ENCODE measurements at regions not wholly inside any gene's neighbourhood (a gene's known extent, or its start where the extent isn't known, plus 50 kb on each side); places are given as distances from the start of the nearest gene placed in this dataset.

DNA sequence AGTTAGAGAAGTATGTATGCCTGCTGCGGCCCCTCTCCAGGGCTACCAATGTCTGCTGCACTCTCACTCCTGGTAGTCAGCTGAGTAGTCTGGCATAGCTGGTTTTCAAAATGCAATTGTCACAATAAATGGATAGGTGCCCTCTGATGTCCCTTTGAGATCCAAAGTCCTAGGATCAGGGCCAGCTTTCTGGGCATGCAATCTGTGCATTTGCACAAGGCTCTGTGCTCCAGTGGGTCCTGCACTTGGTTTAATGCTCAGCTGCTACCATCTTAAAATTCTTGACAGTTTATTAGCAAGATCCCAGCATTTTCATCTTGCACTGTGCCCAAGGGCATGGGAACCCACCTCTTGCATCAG is 233.8 kb downstream of the LTN1 start:
- Histone ChIP-seq H3K36me3 (ENCODE audit: control insufficient read depth in 5 of 5, insufficient read depth in 5 of 5, low read length in 5 of 5) (no peaks in the 10 kb centered on the region), H3K4me3 (ENCODE audit: low read depth in 1 of 5, low read length in 5 of 5) (no peak overlapping the region), H3K27me3 (ENCODE audit: control insufficient read depth in 5 of 5, insufficient read depth in 4 of 5, low read length in 5 of 5) (no peaks in the 10 kb centered on the region), H3K9me3 (ENCODE audit: control insufficient read depth in 5 of 5, low read length in 5 of 5) (no peaks in the 10 kb centered on the region), H3K27ac (ENCODE audit: low read depth, low read length) (no peak overlapping the region), H3K9ac (ENCODE audit: low read length in 5 of 5) (no peak overlapping the region), H3K4me1 (ENCODE audit: control insufficient read depth in 5 of 5, insufficient read depth in 5 of 5, low read length in 5 of 5) (peaks cover 0 to 17% (median 10%) of the 10 kb centered on the region in 5 donors)

DNA sequence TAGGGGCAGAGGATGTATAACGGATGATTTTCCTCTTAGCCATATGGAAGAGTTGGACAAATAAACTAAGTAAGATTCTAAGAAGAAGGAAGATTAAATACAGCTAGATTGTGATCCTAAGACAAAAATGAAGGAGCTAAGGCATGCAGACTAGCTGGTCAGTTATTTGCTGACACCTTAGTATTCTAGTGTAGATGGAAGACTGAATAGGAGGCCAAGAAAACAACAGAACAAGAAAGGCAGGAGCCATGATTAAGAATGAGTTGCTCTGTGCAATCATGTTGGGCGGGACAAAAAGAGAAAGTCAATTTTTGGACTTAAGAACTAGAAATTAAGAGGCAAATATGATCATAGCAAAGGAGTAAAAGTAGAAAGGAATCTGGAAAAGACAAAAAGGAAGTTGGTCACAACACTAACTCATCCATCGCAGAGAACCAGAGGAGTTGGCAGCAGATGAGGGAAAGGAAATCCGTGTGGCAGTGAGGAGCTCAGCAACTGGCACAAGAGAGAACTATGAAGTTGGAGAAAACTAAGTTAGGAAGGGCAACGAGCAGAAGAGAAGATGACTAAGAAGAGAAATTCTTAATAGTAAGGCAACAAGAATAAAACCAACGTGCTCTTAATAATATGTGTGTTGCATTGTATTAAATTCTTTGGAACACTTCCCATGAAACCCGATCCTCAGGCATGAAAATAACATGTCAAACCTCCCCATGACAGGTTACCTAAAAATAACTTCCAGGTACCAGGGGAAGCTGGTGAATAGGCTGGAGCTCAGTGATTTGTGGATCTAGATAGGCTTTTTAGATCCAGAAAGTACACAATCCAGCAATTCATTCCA is 234.4 kb downstream of the LTN1 start:
- Histone ChIP-seq H3K36me3 (ENCODE audit: control insufficient read depth in 5 of 5, insufficient read depth in 5 of 5, low read length in 5 of 5) (no peaks in the 10 kb centered on the region), H3K4me1 (ENCODE audit: control insufficient read depth in 5 of 5, insufficient read depth in 5 of 5, low read length in 5 of 5) (peaks cover 0 to 22% (median 10%) of the 10 kb centered on the region in 5 donors), H3K27me3 (ENCODE audit: control insufficient read depth in 5 of 5, insufficient read depth in 4 of 5, low read length in 5 of 5) (no peaks in the 10 kb centered on the region), H3K4me3 (ENCODE audit: low read depth in 1 of 5, low read length in 5 of 5) (no peak overlapping the region), H3K27ac (ENCODE audit: low read depth, low read length) (no peak overlapping the region), H3K9me3 (ENCODE audit: control insufficient read depth in 5 of 5, low read length in 5 of 5) (no peaks in the 10 kb centered on the region), H3K9ac (ENCODE audit: low read length in 5 of 5) (no peak overlapping the region)

DNA sequence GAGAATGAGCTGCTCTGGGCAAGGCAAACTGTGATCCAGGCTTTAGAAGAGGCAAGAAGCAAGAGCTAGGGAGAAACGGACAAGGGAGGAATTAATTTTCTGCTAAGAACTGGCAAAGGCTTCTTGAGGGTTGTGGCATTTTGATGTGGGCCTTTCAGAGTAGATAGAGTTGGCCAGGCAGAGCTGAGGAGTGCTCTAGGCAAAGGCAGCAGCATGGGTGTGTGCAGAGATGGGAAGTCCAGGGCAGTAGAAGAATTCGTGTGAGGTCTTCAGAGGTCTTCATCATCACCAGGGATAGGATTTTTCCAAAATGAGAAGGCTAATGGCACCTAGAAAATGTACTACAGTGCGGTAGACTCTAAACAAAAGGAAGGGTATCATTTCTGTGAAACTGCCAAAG is 237.8 kb downstream of the LTN1 start:
- Histone ChIP-seq H3K4me3 (ENCODE audit: low read depth in 1 of 5, low read length in 5 of 5) (no peak overlapping the region), H3K36me3 (ENCODE audit: control insufficient read depth in 5 of 5, insufficient read depth in 5 of 5, low read length in 5 of 5) (no peaks in the 10 kb centered on the region), H3K9me3 (ENCODE audit: control insufficient read depth in 5 of 5, low read length in 5 of 5) (no peaks in the 10 kb centered on the region), H3K27me3 (ENCODE audit: control insufficient read depth in 5 of 5, insufficient read depth in 4 of 5, low read length in 5 of 5) (no peaks in the 10 kb centered on the region), H3K4me1 (ENCODE audit: control insufficient read depth in 5 of 5, insufficient read depth in 5 of 5, low read length in 5 of 5) (peaks cover 0 to 22% (median 10%) of the 10 kb centered on the region in 5 donors), H3K9ac (ENCODE audit: low read length in 5 of 5) (no peak overlapping the region), H3K27ac (ENCODE audit: low read depth, low read length) (no peak overlapping the region)

DNA sequence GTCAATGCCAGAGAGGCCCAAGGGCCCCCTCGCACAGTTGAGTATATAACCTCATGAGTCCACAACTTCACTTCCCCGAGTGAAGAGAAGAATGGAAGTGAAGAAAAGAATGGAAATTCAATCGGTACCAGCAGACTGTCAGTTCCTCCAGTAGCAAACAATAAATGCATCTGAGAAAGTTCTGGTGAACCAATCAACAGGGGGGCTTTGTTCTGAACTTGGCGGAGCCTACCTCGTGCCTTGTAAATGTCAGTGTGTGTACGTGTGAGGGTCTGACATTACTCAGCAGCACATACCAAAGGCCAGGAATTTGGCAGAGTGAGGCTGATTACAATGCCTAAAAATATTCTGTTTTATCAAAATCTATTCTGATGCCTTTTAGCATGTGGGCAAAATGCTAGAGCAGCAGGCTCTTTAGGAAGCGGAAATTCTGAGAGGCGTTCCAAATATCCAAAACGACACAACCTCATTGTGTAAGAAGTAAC is 238.5 kb downstream of the LTN1 start:
- Histone ChIP-seq H3K9me3 (ENCODE audit: control insufficient read depth in 5 of 5, low read length in 5 of 5) (no peaks in the 10 kb centered on the region), H3K36me3 (ENCODE audit: control insufficient read depth in 5 of 5, insufficient read depth in 5 of 5, low read length in 5 of 5) (no peaks in the 10 kb centered on the region), H3K9ac (ENCODE audit: low read length in 5 of 5) (no peak overlapping the region), H3K27me3 (ENCODE audit: control insufficient read depth in 5 of 5, insufficient read depth in 4 of 5, low read length in 5 of 5) (no peaks in the 10 kb centered on the region), H3K4me3 (ENCODE audit: low read depth in 1 of 5, low read length in 5 of 5) (no peak overlapping the region), H3K4me1 (ENCODE audit: control insufficient read depth in 5 of 5, insufficient read depth in 5 of 5, low read length in 5 of 5) (peaks cover 0 to 22% (median 10%) of the 10 kb centered on the region in 5 donors), H3K27ac (ENCODE audit: low read depth, low read length) (peak overlapping the region; percentile 43)

DNA sequence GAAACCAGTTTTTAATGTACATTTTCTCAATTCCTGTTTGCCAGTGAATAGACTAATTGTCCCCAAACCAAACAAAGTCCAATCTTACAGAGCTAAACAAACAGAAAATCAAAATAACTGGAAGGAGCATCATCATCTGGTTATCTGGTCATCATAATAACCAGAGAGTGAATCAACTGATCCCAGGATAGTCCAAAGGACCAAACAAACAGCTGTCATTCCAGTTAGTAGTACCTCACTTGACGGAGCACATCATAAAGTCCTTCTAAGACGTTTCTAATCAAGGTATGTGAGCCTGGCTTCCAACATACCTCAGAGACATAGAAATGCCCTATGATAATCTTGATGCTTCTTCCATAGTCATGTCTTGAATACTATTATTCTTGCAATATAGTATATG is 240.5 kb downstream of the LTN1 start:
- H3K4me1 ChIP-seq (ENCODE audit: control insufficient read depth in 5 of 5, insufficient read depth in 5 of 5, low read length in 5 of 5): peaks cover 0 to 27% (median 10%) of the 10 kb centered on the region in 5 donors
- H3K9ac ChIP-seq (ENCODE audit: low read length in 5 of 5): no peak overlapping the region
- no peaks in the 10 kb centered on the region for H3K9me3 ChIP-seq (ENCODE audit: control insufficient read depth in 5 of 5, low read length in 5 of 5)
- no peaks in the 10 kb centered on the region for H3K36me3 ChIP-seq (ENCODE audit: control insufficient read depth in 5 of 5, insufficient read depth in 5 of 5, low read length in 5 of 5)
- H3K27me3 ChIP-seq (ENCODE audit: control insufficient read depth in 5 of 5, insufficient read depth in 4 of 5, low read length in 5 of 5): no peaks in the 10 kb centered on the region
- no peak overlapping the region for H3K4me3 ChIP-seq (ENCODE audit: low read depth in 1 of 5, low read length in 5 of 5)
- no peak overlapping the region for H3K27ac ChIP-seq (ENCODE audit: low read depth, low read length)

DNA sequence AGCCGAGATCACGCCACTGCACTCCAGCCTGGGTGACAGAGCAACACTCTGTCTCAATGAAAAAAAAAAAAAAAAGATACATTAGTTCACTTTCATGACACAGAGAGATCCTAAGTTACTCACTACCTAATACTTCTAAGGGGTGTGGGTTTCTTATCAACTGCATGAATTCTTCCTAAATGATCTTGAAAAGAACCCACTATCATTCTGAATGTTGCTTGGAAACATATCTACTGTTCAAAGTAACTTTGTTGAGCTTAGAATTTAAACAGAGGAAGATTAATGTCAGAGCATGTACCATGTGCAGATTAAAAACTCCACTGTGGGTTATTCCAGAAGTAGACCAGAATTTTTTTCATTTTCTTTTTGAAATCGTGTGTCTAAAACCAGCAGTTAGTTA is 241.5 kb downstream of the LTN1 start:
- Histone ChIP-seq H3K9ac (ENCODE audit: low read length in 5 of 5) (no peak overlapping the region), H3K4me1 (ENCODE audit: control insufficient read depth in 5 of 5, insufficient read depth in 5 of 5, low read length in 5 of 5) (peaks cover 0 to 27% (median 10%) of the 10 kb centered on the region in 5 donors), H3K27ac (ENCODE audit: low read depth, low read length) (no peak overlapping the region), H3K4me3 (ENCODE audit: low read depth in 1 of 5, low read length in 5 of 5) (no peak overlapping the region), H3K9me3 (ENCODE audit: control insufficient read depth in 5 of 5, low read length in 5 of 5) (no peaks in the 10 kb centered on the region), H3K36me3 (ENCODE audit: control insufficient read depth in 5 of 5, insufficient read depth in 5 of 5, low read length in 5 of 5) (no peaks in the 10 kb centered on the region), H3K27me3 (ENCODE audit: control insufficient read depth in 5 of 5, insufficient read depth in 4 of 5, low read length in 5 of 5) (no peaks in the 10 kb centered on the region)

DNA sequence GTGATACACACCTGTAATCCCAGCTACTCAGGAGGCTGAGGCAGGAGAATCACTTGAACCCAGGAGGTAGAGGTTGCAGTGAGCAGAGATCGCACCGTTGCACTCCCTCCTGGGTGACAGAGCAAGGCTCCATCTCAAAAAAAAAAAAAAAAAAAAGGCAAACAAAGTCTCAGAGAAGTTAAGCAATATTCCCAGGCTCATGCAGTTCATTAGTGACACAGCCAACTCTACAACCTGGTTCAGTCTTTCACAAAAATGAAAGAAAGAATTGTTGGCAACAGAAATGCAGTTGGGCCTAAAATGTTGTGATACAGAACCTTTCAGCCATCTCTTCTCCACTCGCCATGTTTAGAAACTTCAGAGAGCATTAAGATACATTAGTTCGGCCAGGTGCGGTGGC is 242.1 kb downstream of the LTN1 start:
- Histone ChIP-seq H3K4me3 (ENCODE audit: low read depth in 1 of 5, low read length in 5 of 5) (no peak overlapping the region), H3K4me1 (ENCODE audit: control insufficient read depth in 5 of 5, insufficient read depth in 5 of 5, low read length in 5 of 5) (peaks cover under 1 to 30% (median 10%) of the 10 kb centered on the region in 5 donors), H3K27ac (ENCODE audit: low read depth, low read length) (no peak overlapping the region)

DNA sequence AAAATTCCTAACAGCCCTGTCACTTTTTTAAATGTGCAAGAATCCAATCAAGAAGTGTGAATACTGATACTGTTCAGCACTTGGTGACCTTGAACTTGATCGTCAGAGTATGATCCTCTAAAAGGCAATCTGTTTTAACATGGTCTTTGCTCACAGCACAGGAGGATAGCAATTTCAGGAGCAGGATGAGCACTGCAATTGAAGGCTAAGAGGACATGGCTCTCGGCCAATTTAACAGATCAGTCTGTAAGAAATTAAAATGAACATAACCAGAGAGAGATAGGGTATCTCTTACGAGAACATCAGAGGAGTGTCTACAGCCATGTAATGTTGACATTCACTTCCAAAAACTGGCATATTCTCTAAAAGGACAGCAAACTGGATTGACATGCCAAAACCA is 243.1 kb downstream of the LTN1 start:
- Histone ChIP-seq H3K9ac (ENCODE audit: low read length in 5 of 5) (no peak overlapping the region), H3K4me3 (ENCODE audit: low read depth in 1 of 5, low read length in 5 of 5) (no peak overlapping the region), H3K36me3 (ENCODE audit: control insufficient read depth in 5 of 5, insufficient read depth in 5 of 5, low read length in 5 of 5) (no peaks in the 10 kb centered on the region), H3K27ac (ENCODE audit: low read depth, low read length) (no peak overlapping the region), H3K27me3 (ENCODE audit: control insufficient read depth in 5 of 5, insufficient read depth in 4 of 5, low read length in 5 of 5) (no peaks in the 10 kb centered on the region), H3K9me3 (ENCODE audit: control insufficient read depth in 5 of 5, low read length in 5 of 5) (no peaks in the 10 kb centered on the region), H3K4me1 (ENCODE audit: control insufficient read depth in 5 of 5, insufficient read depth in 5 of 5, low read length in 5 of 5) (peaks cover 4 to 26% (median 9%) of the 10 kb centered on the region in 5 donors)

More for the DNA sequence above, 242.1 kb downstream of the LTN1 start:
- Histone ChIP-seq H3K9ac (ENCODE audit: low read length in 5 of 5) (no peak overlapping the region), H3K27me3 (ENCODE audit: control insufficient read depth in 5 of 5, insufficient read depth in 4 of 5, low read length in 5 of 5) (no peaks in the 10 kb centered on the region), H3K9me3 (ENCODE audit: control insufficient read depth in 5 of 5, low read length in 5 of 5) (no peaks in the 10 kb centered on the region), H3K36me3 (ENCODE audit: control insufficient read depth in 5 of 5, insufficient read depth in 5 of 5, low read length in 5 of 5) (no peaks in the 10 kb centered on the region)

DNA sequence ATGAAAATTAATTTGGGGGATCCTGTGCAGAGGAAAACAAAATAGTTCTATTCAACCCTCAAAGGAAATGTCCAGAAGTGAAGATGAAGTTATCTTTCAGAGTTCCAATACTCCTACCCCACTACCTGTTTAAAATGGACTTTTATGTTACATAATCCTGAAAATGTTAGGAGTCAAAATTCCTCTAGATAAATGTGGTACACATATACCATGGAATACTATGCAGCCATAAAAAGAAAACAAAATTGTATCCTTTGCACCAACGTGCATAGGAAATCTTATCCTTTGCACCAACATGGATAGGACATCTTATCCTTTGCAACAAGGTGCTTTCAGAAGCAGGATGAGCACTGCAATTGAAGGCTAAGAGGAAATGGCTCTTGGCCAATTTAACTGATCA is 245.2 kb downstream of the LTN1 start:
- Histone ChIP-seq H3K9ac (ENCODE audit: low read length in 5 of 5) (no peak overlapping the region), H3K27me3 (ENCODE audit: control insufficient read depth in 5 of 5, insufficient read depth in 4 of 5, low read length in 5 of 5) (no peaks in the 10 kb centered on the region), H3K4me1 (ENCODE audit: control insufficient read depth in 5 of 5, insufficient read depth in 5 of 5, low read length in 5 of 5) (peaks cover 4 to 14% (median 8%) of the 10 kb centered on the region in 5 donors), H3K4me3 (ENCODE audit: low read depth in 1 of 5, low read length in 5 of 5) (no peak overlapping the region), H3K9me3 (ENCODE audit: control insufficient read depth in 5 of 5, low read length in 5 of 5) (peaks cover 0 to 2% (median 0%) of the 10 kb centered on the region in 5 donors), H3K27ac (ENCODE audit: low read depth, low read length) (no peak overlapping the region), H3K36me3 (ENCODE audit: control insufficient read depth in 5 of 5, insufficient read depth in 5 of 5, low read length in 5 of 5) (no peaks in the 10 kb centered on the region)

DNA sequence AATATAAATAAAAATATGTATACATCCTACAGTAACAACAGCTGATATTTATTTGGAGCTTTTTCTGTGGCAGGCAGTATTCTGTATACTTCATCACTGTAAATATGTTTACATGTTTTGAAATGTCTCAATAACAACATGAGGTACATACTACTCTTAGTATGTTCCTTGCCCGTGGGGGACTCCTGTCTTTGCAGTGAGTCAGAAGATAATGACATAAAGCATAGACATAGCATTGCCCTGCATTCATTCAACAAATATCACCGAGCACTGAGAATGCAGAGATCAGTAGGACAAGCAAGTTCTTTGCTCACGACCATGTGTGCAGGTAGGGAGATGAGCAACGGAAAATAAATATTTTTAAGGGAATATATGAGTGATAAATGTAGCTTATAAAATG is 246.5 kb downstream of the LTN1 start:
- no peak overlapping the region for H3K27ac ChIP-seq (ENCODE audit: low read depth, low read length)
- no peaks in the 10 kb centered on the region for H3K36me3 ChIP-seq (ENCODE audit: control insufficient read depth in 5 of 5, insufficient read depth in 5 of 5, low read length in 5 of 5)
- H3K9me3 ChIP-seq (ENCODE audit: control insufficient read depth in 5 of 5, low read length in 5 of 5): peaks cover 0 to 2% (median 0%) of the 10 kb centered on the region in 5 donors
- H3K4me3 ChIP-seq (ENCODE audit: low read depth in 1 of 5, low read length in 5 of 5): no peak overlapping the region
- H3K4me1 ChIP-seq (ENCODE audit: control insufficient read depth in 5 of 5, insufficient read depth in 5 of 5, low read length in 5 of 5): peaks cover 4 to 19% (median 9%) of the 10 kb centered on the region in 5 donors
- no peaks in the 10 kb centered on the region for H3K27me3 ChIP-seq (ENCODE audit: control insufficient read depth in 5 of 5, insufficient read depth in 4 of 5, low read length in 5 of 5)
- no peak overlapping the region for H3K9ac ChIP-seq (ENCODE audit: low read length in 5 of 5)

Measured in subcutaneous abdominal adipose tissue (tissue), 5 donors.